ENCODE measurements at regions not wholly inside any gene's neighbourhood (a gene's known extent, or its start where the extent isn't known, plus 50 kb on each side); places are given as distances from the start of the nearest gene placed in this dataset.

DNA sequence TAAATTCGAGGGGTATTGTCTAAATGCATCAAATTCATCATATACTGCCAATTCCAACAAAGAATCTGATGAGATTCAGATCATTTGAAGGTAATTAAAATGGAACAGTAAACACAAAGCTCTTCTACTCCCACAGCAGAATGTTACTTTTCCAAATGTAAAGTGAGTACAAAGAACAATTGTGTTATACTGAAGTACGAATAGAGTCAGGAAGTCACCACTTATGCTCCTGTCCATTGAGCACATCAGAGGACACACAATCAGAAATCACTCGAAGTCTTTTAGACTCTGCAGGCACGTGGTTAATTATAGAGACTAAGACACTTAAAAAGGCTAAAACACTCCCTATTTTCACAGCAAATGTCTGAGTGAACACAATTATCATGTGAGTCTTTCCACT, 388.5 kb upstream of the MIS18BP1 start:
- TF ChIP-seq, protein P1, sequence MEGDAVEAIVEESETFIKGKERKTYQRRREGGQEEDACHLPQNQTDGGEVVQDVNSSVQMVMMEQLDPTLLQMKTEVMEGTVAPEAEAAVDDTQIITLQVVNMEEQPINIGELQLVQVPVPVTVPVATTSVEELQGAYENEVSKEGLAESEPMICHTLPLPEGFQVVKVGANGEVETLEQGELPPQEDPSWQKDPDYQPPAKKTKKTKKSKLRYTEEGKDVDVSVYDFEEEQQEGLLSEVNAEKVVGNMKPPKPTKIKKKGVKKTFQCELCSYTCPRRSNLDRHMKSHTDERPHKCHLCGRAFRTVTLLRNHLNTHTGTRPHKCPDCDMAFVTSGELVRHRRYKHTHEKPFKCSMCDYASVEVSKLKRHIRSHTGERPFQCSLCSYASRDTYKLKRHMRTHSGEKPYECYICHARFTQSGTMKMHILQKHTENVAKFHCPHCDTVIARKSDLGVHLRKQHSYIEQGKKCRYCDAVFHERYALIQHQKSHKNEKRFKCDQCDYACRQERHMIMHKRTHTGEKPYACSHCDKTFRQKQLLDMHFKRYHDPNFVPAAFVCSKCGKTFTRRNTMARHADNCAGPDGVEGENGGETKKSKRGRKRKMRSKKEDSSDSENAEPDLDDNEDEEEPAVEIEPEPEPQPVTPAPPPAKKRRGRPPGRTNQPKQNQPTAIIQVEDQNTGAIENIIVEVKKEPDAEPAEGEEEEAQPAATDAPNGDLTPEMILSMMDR (IDR thresholded peaks at IDR 0.05; ENCODE audit: insufficient read depth, low read length), result no peak
- TF ChIP-seq POLR2AphosphoS5 (IDR thresholded peaks at IDR 0.05; ENCODE audit: low read depth) (no peak), SPI1 (IDR thresholded peaks at IDR 0.05; ENCODE audit: borderline replicate concordance, low read depth) (no peak), GABPA (IDR thresholded peaks at IDR 0.05; ENCODE audit: low read depth) (no peak), REST (IDR thresholded peaks at IDR 0.05; ENCODE audit: insufficient replicate concordance, low read depth) (no peak)

Data from HL-60 (cell line).